GM12892 (cell line): ENCODE measurements at regions not wholly inside any gene's neighbourhood (a gene's known extent, or its start where the extent isn't known, plus 50 kb on each side); places are given as distances from the start of the nearest gene placed in this dataset.
"Not testable (repeated sequence)": the region's sequence is repeated elsewhere in the genome, so short reads cannot be mapped to it uniquely, and the experiment has no call there.

ENCODE experiments used
- DNase-seq: peaks from one replicate; pipeline ENCODE4 v3.0.0; 2011; ENCODE audit not compliant: insufficient read length
- FAIRE-seq: peaks from 2 replicates; lab custom pipeline; 2011; peaks lifted over from hg19 to GRCh38; lab: Jason Lieb, UNC
- POLR2A ChIP-seq: IDR thresholded peaks from 2 replicates; pipeline ENCODE4 v1.6.1; 2011; ENCODE audit warnings: low read depth, low read length, control low read depth
- POLR2AphosphoS5 ChIP-seq: IDR thresholded peaks from 2 replicates; pipeline ENCODE4 v1.6.1; 2011; ENCODE audit warnings: low read depth, low read length, control low read depth
- TAF1 ChIP-seq: IDR thresholded peaks from 2 replicates; pipeline ENCODE4 v1.6.1; 2011; ENCODE audit warnings: low read depth, mild to moderate bottlenecking, control low read depth, low read length, borderline replicate concordance

DNA sequence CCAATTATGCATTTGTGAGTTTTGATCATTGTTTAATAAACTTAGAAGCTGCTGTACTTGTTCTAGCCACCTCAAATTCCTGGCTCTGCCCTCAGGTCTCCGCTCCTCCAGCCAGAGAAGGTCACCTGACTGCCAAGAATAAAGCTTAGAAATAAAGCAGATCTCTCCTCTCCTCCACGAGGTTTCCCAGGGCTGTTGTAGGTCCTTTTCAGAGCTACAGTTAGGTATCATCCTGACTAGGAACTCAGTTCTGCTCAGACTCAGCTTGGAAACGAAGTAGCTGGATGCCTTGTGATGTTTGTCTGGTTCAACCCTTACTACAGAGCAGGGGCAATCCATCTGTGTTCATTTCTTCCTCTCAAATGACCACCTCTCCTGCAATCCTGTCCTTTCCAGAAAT lies 79.1 kb upstream of the RAPGEF2 start:
- TF ChIP-seq POLR2A (no peak), POLR2AphosphoS5 (no peak), TAF1 (no peak)
- no peak for FAIRE-seq
- DNase-seq: no peak

DNA sequence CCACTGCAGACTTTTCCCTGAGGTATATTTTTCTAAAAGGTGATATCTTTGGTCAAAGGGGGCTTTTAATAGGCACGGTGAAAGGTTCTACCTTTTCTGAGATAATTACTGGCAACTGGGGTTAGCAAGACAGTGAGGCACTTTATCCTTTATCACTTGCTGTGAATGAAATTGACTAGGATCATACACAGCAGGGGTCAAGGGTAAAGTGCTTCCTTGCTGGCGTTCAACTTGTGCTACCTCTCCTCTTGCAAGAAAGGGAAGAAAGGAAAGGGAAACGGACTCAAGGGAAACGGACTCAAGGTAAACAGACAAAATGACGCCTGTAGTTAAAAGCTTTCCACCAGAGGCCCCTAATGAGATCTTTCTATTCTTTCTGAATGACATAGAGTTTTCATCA lies 78.6 kb upstream of the RAPGEF2 start:
- DNase-seq (no peak), FAIRE-seq (no peak)
- no peak for TF ChIP-seq TAF1

DNA sequence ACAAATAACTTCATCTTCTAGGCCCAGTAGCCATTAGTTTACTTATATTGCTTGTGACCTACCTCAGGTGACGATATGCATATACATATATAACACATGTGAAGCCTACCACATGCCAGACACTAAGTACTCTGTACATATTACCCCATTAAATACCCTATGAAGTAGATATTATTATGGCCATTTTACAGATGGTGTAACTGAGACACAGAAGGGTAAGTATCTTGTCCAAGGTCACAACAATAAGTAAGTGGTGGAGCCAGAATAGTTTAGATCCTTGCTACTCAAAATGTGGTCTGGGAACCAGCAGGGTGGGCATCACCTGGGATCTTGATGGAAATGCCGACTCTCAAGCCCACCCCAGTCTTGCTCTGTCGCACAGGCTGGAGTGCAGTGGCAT lies 78.1 kb upstream of the RAPGEF2 start:
- TF ChIP-seq TAF1: no peak
- TF ChIP-seq POLR2AphosphoS5: no peak
- no peak for TF ChIP-seq POLR2A
- no peak for FAIRE-seq
- no peak for DNase-seq

DNA sequence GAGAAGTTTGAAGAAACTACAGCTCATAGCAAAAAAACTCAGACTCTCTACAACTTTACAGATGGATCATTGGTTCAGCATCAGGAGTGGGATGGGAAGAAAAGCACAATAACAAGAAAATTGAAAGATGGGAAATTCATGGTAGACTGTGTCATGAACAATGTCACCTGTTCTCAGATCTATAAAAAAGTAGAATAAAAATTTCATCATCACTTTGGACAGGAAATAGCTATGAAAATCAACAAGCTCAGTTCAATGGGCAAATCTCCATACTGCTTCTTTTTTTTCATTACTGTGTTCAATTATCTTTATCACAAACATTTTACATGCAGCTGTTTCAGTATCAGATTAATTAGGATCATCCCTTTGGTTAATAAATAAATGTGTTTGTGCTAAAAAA lies 76.5 kb upstream of the RAPGEF2 start:
- no peak for FAIRE-seq
- TF ChIP-seq POLR2AphosphoS5: no peak
- no peak for TF ChIP-seq POLR2A
- TF ChIP-seq TAF1: no peak
- DNase-seq: no peak

DNA sequence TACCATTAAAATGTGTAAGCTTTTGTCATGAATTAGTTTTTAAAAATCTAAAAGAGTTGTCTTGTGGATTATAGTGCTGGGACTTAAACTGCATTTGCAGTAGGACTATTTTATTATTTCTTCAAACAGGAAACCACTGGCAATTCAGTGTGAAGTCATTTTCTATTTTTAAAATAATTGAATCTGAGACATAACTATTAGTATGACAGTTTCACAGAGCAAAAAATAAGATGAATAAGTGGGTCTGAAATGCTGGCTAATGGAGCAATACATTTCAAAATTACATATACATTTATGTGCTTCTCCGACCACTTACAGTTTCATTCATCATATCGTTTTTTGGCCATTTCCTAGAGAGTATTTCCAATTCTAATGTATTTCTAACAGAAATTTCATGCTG lies 75.3 kb upstream of the RAPGEF2 start:
- TF ChIP-seq POLR2AphosphoS5 (no peak), TAF1 (no peak), POLR2A (no peak)
- no peak for FAIRE-seq

DNA sequence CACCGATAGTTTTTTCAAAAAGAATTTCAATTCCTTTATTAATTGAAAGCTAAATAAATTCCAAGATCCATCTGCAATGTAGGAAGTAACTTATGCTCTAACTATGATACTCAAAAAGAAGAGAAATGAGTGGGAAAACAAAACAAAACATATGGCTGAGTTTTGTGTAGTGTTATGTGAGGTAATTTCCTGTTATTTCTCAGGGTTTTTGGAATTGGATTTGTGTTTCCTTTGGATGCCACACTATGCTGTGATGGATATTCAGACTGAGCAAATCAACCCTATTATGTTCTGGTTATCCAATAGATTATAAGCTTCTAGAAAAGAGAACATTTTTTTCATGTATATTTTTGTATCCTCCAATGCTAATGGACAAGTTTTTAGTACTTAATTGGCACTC lies 73.4 kb upstream of the RAPGEF2 start:
- no peak for DNase-seq
- TF ChIP-seq POLR2AphosphoS5 (no peak), POLR2A (no peak), TAF1 (no peak)
- no peak for FAIRE-seq

More for the DNA sequence above, 75.3 kb upstream of the RAPGEF2 start:
- no peak for DNase-seq

DNA sequence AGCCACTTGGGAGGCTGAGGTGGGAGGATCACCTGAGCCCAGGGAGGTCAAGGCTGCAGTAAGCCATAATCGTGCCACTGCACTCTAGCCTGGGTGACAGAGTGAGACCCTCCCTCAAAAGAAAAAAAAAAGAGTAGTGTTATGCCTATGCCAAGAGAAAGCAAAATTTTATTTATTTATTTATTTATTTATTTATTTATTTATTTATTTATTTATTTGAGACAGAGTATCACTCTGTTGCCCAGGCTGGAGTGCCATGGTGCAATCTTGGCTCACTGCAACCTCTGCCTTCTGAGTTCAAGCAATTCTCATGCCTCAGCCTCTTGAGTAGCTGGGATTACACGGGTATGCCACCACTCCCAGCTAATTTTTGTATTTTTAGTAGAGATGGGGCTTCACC lies 72.6 kb upstream of the RAPGEF2 start:
- not testable (repeated sequence) for DNase-seq, FAIRE-seq

DNA sequence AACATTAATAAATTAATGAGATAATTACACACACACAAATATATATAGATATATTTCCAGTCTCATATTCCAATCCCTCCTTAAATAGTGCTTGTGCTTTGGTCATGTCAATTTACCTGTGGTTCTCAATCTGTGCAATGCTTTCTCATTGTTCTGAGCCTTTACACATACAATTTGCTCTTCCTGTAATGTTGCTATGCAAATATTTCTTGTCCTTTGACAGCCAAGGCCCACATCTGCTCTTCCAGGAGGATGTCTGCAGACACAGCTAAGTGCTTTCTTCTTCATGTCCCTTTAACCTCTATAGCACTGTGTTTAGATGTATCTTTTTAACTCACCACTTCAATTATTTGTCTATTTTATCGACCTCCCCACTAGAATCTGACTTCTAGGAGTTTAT lies 67.3 kb upstream of the RAPGEF2 start:
- FAIRE-seq (no peak), DNase-seq (no peak)
- no peak for TF ChIP-seq POLR2A
- no peak for TF ChIP-seq POLR2AphosphoS5
- no peak for TF ChIP-seq TAF1

DNA sequence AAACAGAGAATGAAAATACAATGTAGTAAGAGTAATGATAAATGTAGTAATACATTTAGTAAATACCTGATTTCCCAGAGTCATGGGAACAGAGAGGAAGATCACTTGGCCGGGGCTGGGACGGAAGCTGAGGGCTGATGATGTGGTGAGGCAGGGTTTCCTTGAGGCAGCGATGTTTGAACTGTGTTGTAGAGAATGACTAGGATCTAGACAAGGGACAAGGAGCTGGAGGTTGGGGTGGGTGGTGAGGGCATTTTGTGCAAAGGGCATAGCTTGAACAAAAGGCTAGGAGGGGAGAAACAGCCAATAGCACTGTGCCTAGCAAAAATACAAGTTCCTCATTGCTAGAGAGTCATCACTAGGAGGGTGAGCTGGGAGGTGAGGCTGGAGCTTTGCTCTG lies 64.3 kb upstream of the RAPGEF2 start:
- TF ChIP-seq TAF1 (no peak), POLR2AphosphoS5 (no peak), POLR2A (no peak)
- no peak for FAIRE-seq

DNA sequence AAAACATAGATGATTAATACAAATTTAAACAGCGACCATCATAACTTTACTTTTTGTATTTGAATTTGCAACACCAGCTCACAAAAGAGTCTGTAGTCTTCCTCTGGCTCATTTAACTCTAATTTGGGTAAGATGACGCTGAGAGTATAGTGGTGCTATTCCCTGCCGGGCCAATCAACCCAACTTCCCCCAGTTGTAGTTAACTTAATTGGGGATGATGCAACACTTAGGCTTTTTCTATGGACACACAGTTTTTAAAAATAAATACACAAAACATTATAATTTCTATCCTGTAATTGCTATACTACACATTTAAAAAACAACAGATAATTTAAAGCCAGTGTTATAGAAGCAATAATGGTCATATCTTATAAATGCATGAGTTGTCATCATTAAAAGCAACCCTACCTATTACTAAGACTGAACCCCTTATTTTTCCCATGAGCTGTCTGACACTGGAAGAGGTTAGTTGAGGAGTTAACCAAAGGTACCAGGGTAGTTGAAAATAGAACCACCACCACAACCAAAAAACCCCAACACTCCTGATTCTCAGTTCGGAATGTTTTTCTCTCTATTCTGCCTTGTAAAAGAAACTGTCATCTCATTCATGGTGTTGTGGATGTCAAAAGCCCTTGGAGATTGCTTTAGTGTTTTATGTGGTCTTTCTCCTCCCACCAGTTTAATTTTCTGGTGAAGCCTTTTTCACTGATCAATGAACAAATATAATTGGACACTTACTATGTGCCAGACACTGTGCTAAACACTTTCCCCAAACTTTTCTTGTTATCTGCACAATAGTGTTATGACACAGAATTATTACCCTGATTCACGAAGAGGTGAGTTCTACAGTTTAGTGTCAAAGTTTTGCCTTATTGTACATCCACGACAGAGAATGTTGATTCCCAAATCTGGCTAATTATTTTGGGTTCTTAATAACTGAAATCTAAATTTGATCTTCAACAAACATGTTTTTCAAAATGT lies 61.5 kb upstream of the RAPGEF2 start:
- TF ChIP-seq TAF1: no peak
- TF ChIP-seq POLR2A: no peak
- no peak for TF ChIP-seq POLR2AphosphoS5
- FAIRE-seq (no peak), DNase-seq (no peak)

More for the DNA sequence above, 64.3 kb upstream of the RAPGEF2 start:
- DNase-seq: no peak

DNA sequence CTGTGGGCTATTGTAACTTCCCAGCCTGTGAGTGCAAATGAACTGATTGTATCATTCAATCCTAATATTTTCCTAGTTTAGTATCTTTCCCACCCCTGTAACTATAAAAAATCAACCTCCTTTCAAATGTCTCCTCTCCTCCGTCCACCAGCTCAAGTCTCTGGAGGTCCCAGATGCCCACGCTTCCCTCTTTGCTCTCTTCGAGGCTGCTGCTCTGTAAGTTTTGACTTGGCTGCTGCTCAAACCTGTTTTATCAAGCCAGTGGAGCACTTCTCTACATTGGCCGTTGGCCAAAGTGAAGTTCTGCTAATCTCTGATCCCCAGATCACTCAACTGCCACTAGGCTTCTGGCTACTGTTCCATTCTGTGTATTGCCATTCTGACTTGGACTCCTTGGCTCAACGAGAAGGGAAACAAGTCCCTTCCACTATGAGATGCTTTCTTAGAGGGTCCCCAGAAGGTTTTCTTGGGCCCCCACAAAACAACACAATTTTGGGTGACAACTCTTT lies 60.7 kb upstream of the RAPGEF2 start:
- no peak for TF ChIP-seq POLR2A
- TF ChIP-seq POLR2AphosphoS5: no peak
- no peak for TF ChIP-seq TAF1
- FAIRE-seq (peak; percentile 27), DNase-seq (no peak)

DNA sequence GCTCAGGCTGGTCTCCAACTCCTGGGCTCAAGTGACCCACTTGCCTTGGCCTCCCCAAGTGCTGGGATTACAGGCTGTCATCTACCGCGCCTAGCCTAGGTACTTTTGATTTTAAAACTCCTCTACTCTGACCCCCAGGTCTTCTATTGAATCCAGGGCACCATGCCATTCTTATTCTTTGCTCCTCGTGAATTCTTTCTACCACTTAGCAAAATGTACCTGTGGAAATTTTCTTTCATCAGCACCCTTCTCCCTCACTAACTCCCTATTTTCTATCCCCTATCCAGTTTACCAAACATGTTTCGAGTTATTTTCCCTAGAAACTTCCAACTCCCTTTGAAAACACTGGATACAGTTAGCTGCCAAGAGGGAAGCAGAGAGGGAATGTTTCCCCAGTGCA lies 60.0 kb upstream of the RAPGEF2 start:
- no peak for TF ChIP-seq POLR2A
- TF ChIP-seq TAF1: no peak
- FAIRE-seq (no peak), DNase-seq (no peak)

DNA sequence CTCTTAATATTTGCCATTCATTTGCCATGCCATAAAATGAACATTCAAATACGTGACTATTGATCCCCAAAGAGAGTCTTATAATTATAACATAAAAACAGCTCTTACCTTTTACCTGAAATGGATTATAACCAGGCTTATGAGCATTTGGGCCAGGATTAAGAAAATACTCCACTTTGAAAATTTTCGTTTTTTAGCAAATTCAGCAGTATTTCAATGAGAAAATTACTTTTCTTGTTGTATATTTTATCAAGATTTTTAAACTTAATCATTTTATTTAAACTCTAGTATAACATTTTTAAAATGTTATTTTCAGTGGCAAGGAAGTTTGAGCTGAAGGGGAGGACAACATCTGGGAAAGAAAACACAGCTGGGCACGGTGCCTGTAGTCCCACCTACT lies 59.0 kb upstream of the RAPGEF2 start:
- no peak for FAIRE-seq
- TF ChIP-seq TAF1 (no peak), POLR2AphosphoS5 (no peak), POLR2A (no peak)
- no peak for DNase-seq
